Liver (tissue), 8 donors: ENCODE measurements at regions not wholly inside any gene's neighbourhood (a gene's known extent, or its start where the extent isn't known, plus 50 kb on each side); places are given as distances from the start of the nearest gene placed in this dataset.

Source experiments
- DNase-seq: peaks from one replicate; pipeline ENCODE4 v3.0.0-alpha.2; 2017; ENCODE audit warnings: low spot score
- H3K27ac ChIP-seq, 2 donors: one replicate each; pipeline ENCODE4 v1.7.0; 2013; ENCODE audit warnings: inconsistent platforms in 2 of 2, low read length in 2 of 2, control low read depth in 1 of 2, low read depth in 1 of 2, mild to moderate bottlenecking in 1 of 2
- H3K27me3 ChIP-seq, 4 donors: one replicate each; pipeline versions ENCODE4 v1.6.1 to v1.7.0; 2013; ENCODE audit warnings: low read length in 3 of 4, inconsistent platforms in 1 of 4, mild to moderate bottlenecking in 1 of 4, moderate library complexity in 1 of 4; ENCODE audit not compliant: control insufficient read depth in 4 of 4, insufficient read depth in 4 of 4
- H3K36me3 ChIP-seq, 4 donors: one replicate each; pipeline versions ENCODE4 v1.6.1 to v1.7.0; 2013; ENCODE audit warnings: low read length in 3 of 4, mild to moderate bottlenecking in 3 of 4, low read depth in 1 of 4, moderate library complexity in 1 of 4; ENCODE audit not compliant: control insufficient read depth in 4 of 4, insufficient read depth in 3 of 4
- H3K4me1 ChIP-seq, 4 donors: one replicate each; pipeline versions ENCODE4 v1.6.1 to v1.7.0; 2013; ENCODE audit warnings: low read length in 3 of 4, mild to moderate bottlenecking in 3 of 4, moderate library complexity in 1 of 4; ENCODE audit not compliant: control insufficient read depth in 4 of 4, insufficient read depth in 4 of 4
- H3K4me3 ChIP-seq, 3 donors: one replicate each; pipeline versions ENCODE4 v1.6.1 to v1.7.0; 2013; ENCODE audit warnings: low read length in 3 of 3, control low read depth in 1 of 3, low read depth in 1 of 3, mild to moderate bottlenecking in 1 of 3
- H3K9ac ChIP-seq, 2 donors: one replicate each; pipeline ENCODE4 v1.7.0; 2013; ENCODE audit warnings: low read length in 2 of 2, mild to moderate bottlenecking in 2 of 2, moderate library complexity in 2 of 2, control low read depth in 1 of 2, low read depth in 1 of 2
- H3K9me3 ChIP-seq, 4 donors: one replicate each; pipeline versions ENCODE4 v1.6.1 to v1.7.0; 2013; ENCODE audit warnings: low read length in 3 of 4; ENCODE audit not compliant: control insufficient read depth in 4 of 4
- EGR1 ChIP-seq, 2 donors: IDR thresholded peaks; 2 replicates each; pipeline ENCODE4 v1.6.1; 2016 to 2018; ENCODE audit warnings: antibody characterized with exemption in 2 of 2, low read depth in 2 of 2
- FOXA1 ChIP-seq: IDR thresholded peaks from 2 replicates; pipeline ENCODE4 v1.6.1; 2016; ENCODE audit warnings: antibody characterized with exemption
- FOXA2 ChIP-seq: IDR thresholded peaks from 2 replicates; pipeline ENCODE4 v1.6.1; 2016; ENCODE audit warnings: antibody characterized with exemption
- GABPA ChIP-seq, 2 donors: IDR thresholded peaks in 1 of 2; conservative IDR thresholded peaks in 1 of 2; 2 replicates each; pipeline ENCODE4 v1.6.1; 2016; ENCODE audit warnings: antibody characterized with exemption in 2 of 2, mild to moderate bottlenecking in 1 of 2, moderate library complexity in 1 of 2
- HNF4A ChIP-seq, 2 donors: conservative IDR thresholded peaks; 2 replicates each; pipeline ENCODE4 v1.6.1; 2016; ENCODE audit warnings: antibody characterized with exemption in 2 of 2, mild to moderate bottlenecking in 2 of 2
- HNF4G ChIP-seq: IDR thresholded peaks from 2 replicates; pipeline ENCODE4 v1.6.1; 2016; ENCODE audit warnings: antibody characterized with exemption
- JUND ChIP-seq, 2 donors: IDR thresholded peaks; 2 replicates each; pipeline ENCODE4 v1.6.1; 2016; ENCODE audit warnings: antibody characterized with exemption in 2 of 2
- NR2F2 ChIP-seq: IDR thresholded peaks from 2 replicates; pipeline ENCODE4 v1.6.1; 2016; ENCODE audit warnings: antibody characterized with exemption
- REST ChIP-seq: IDR thresholded peaks from 2 replicates; pipeline ENCODE4 v1.6.1; 2016; ENCODE audit warnings: antibody characterized with exemption, mild to moderate bottlenecking
- RXRA ChIP-seq, 2 donors: IDR thresholded peaks; 2 replicates each; pipeline ENCODE4 v1.6.1; 2017 to 2018; ENCODE audit warnings: antibody characterized with exemption in 2 of 2, mild to moderate bottlenecking in 1 of 2
- SP1 ChIP-seq: IDR thresholded peaks from 2 replicates; pipeline ENCODE4 v1.6.1; 2018; ENCODE audit warnings: antibody characterized with exemption, mild to moderate bottlenecking
- YY1 ChIP-seq: IDR thresholded peaks from 2 replicates; pipeline ENCODE4 v1.6.1; 2016; ENCODE audit warnings: antibody characterized with exemption, mild to moderate bottlenecking
- ZBTB33 ChIP-seq: IDR thresholded peaks from 2 replicates; pipeline ENCODE4 v1.6.1; 2016; ENCODE audit warnings: antibody characterized with exemption
- WGBS: extraction: QIAGEN DNeasy Blood & Tissue Kit; methylation state at CpG from one replicate; pipeline ENCODE4 v1.1.7; 2013; 5-methylcytosine and 5-hydroxymethylcytosine counted together
- TF ChIP-seq, protein P1 (sequence below): IDR thresholded peaks from 2 replicates; pipeline ENCODE4 v1.6.1; 2016; ENCODE audit warnings: antibody characterized with exemption
- TF ChIP-seq, protein P2 (sequence below): fragments of 150-350 bp; IDR thresholded peaks from 2 replicates; pipeline ENCODE4 v1.5.1; 2017; ENCODE audit warnings: improper control_type of control experiment, low read depth, low read length; ENCODE audit not compliant: missing input control
- TF ChIP-seq, protein P3 (sequence below): IDR thresholded peaks from 2 replicates; pipeline ENCODE4 v1.6.1; 2016; ENCODE audit warnings: antibody characterized with exemption
- donor health status: healthy.
- donor health status: healthy.
- donor health status: healthy.
- donor health status: healthy.
- donor health status: healthy.

GRCh38 chr9:2271426-2271825 is 256.3 kb downstream of the SMARCA2 start:
- no peak overlapping the region for H3K27ac ChIP-seq
- H3K4me3 ChIP-seq: no peak overlapping the region
- no peak overlapping the region for H3K9ac ChIP-seq
- no peaks in the 10 kb centered on the region for H3K4me1 ChIP-seq
- TF ChIP-seq GABPA (IDR thresholded peaks at IDR 0.05 in 1 of 2, conservative IDR thresholded peaks at IDR 0.05 in 1 of 2): no peak
- no peak for TF ChIP-seq YY1
- TF ChIP-seq SP1: no peak
- TF ChIP-seq RXRA (IDR thresholded peaks at IDR 0.05): no peak
- TF ChIP-seq, protein P1, sequence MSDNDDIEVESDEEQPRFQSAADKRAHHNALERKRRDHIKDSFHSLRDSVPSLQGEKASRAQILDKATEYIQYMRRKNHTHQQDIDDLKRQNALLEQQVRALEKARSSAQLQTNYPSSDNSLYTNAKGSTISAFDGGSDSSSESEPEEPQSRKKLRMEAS: no peak
- TF ChIP-seq JUND (IDR thresholded peaks at IDR 0.05): no peak
- TF ChIP-seq NR2F2: no peak
- no peak for TF ChIP-seq ZBTB33
- TF ChIP-seq FOXA2: no peak
- H3K27me3 ChIP-seq: no peaks in the 10 kb centered on the region
- H3K36me3 ChIP-seq: no peaks in the 10 kb centered on the region
- no peaks in the 10 kb centered on the region for H3K9me3 ChIP-seq
- WGBS: 67% methylated on average over 4 of the region's 4 CpGs
- no peak for DNase-seq

DNA sequence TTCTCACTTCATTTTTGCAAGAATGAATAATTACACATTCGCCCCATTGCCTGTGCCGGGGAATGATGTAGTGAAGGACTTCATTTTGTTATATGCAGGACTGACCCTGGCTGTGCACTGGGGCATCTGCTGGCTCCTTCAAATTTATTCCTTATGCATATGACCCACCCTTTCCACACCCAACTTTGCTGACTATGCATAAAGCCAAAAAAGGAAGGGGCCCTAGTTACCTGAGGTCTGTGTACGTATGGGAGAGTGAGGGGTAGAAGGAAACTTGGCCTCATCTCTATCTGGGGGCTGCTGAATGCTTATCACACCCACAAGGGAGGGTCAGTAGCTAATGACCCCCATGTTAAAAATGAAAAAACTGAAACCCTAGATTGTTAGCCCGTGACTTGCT is 259.6 kb downstream of the SMARCA2 start:
- Histone ChIP-seq H3K4me3 (no peak overlapping the region), H3K36me3 (no peaks in the 10 kb centered on the region), H3K9ac (no peak overlapping the region), H3K9me3 (no peaks in the 10 kb centered on the region), H3K27me3 (no peaks in the 10 kb centered on the region), H3K4me1 (no peaks in the 10 kb centered on the region), H3K27ac (no peak overlapping the region)
- 88% methylated on average over 4 of the region's 4 CpGs for WGBS
- no peak for TF ChIP-seq HNF4G
- TF ChIP-seq REST: no peak
- no peak for TF ChIP-seq JUND (IDR thresholded peaks at IDR 0.05)
- no peak for TF ChIP-seq FOXA2
- TF ChIP-seq YY1: no peak
- no peak for TF ChIP-seq ZBTB33
- TF ChIP-seq FOXA1: no peak
- TF ChIP-seq GABPA (IDR thresholded peaks at IDR 0.05 in 1 of 2, conservative IDR thresholded peaks at IDR 0.05 in 1 of 2): no peak
- TF ChIP-seq, protein P1: no peak
- no peak for TF ChIP-seq HNF4A (conservative IDR thresholded peaks at IDR 0.05)
- TF ChIP-seq, protein P2, sequence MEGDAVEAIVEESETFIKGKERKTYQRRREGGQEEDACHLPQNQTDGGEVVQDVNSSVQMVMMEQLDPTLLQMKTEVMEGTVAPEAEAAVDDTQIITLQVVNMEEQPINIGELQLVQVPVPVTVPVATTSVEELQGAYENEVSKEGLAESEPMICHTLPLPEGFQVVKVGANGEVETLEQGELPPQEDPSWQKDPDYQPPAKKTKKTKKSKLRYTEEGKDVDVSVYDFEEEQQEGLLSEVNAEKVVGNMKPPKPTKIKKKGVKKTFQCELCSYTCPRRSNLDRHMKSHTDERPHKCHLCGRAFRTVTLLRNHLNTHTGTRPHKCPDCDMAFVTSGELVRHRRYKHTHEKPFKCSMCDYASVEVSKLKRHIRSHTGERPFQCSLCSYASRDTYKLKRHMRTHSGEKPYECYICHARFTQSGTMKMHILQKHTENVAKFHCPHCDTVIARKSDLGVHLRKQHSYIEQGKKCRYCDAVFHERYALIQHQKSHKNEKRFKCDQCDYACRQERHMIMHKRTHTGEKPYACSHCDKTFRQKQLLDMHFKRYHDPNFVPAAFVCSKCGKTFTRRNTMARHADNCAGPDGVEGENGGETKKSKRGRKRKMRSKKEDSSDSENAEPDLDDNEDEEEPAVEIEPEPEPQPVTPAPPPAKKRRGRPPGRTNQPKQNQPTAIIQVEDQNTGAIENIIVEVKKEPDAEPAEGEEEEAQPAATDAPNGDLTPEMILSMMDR: no peak
- TF ChIP-seq, protein P3, sequence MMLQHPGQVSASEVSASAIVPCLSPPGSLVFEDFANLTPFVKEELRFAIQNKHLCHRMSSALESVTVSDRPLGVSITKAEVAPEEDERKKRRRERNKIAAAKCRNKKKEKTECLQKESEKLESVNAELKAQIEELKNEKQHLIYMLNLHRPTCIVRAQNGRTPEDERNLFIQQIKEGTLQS: no peak
- TF ChIP-seq EGR1 (IDR thresholded peaks at IDR 0.05; ENCODE audit: low read depth in 2 of 2): no peak
- TF ChIP-seq SP1: no peak
- no peak for TF ChIP-seq NR2F2
- DNase-seq: no peak
